IMR-90 (cell line): ENCODE measurements at regions not wholly inside any gene's neighbourhood (a gene's known extent, or its start where the extent isn't known, plus 50 kb on each side); places are given as distances from the start of the nearest gene placed in this dataset.

Experiments
- ATAC-seq: fragments of 200-7000 bp; cut with Tn5 transposase; 2 replicates; pipeline ENCODE4 v1.9.1; 2020; ENCODE audit warnings: low read depth, mild to moderate bottlenecking, moderate library complexity
- BruUV-seq: library from RNA; stranded (reverse); fragments of 400-500 nt; replicated peaks from 2 replicates; lab custom pipeline; 2021; lab: Mats Ljungman, UMichigan
- CTCF ChIA-PET: fragments of 300-600 bp; formaldehyde crosslinking; extraction: SDS; loops from one replicate; lab custom pipeline; 2021; ENCODE audit warnings: antibody characterized with exemption; lab: Yijun Ruan, JAX
- POLR2A ChIA-PET: fragments of 300-600 bp; sonication (Branson Sonifier 250); formaldehyde crosslinking; loops from one replicate; lab custom pipeline; 2022; ENCODE audit warnings: antibody characterized with exemption; ENCODE audit not compliant: unreplicated experiment; lab: Charles Lee
- DNase-seq: peaks from one replicate; pipeline ENCODE4 v3.0.0; 2013
- H2AFZ ChIP-seq: replicated peaks from 2 replicates; pipeline ENCODE3; 2013; ENCODE audit warnings: low read length, mild to moderate bottlenecking; ENCODE audit not compliant: poor library complexity
- H2AK5ac ChIP-seq: 2 replicates; pipeline ENCODE4 v1.6.1; 2013; ENCODE audit warnings: low read depth, low read length, inconsistent platforms
- H2AK9ac ChIP-seq: replicated peaks from 2 replicates; pipeline ENCODE3; 2013; ENCODE audit warnings: mild to moderate bottlenecking, low read depth, low read length, moderate library complexity; ENCODE audit not compliant: poor library complexity
- H2BK120ac ChIP-seq: 2 replicates; pipeline ENCODE4 v1.6.1; 2013; ENCODE audit warnings: low read depth, low read length, inconsistent platforms
- H2BK15ac ChIP-seq: 3 replicates; pipeline ENCODE4 v1.6.1; 2013; ENCODE audit warnings: low read depth, low read length, inconsistent platforms
- H2BK20ac ChIP-seq: 2 replicates; pipeline ENCODE4 v1.6.1; 2013; ENCODE audit warnings: low read depth, mild to moderate bottlenecking, inconsistent platforms, low read length, moderate library complexity
- H2BK5ac ChIP-seq: 2 replicates; pipeline ENCODE4 v1.6.1; 2013; ENCODE audit warnings: mild to moderate bottlenecking, low read depth, low read length, inconsistent platforms; ENCODE audit not compliant: poor library complexity, severe bottlenecking
- H3K14ac ChIP-seq: replicated peaks from 2 replicates; pipeline ENCODE4 v1.6.1; 2013; ENCODE audit warnings: low read depth, low read length, inconsistent platforms
- H3K18ac ChIP-seq: 2 replicates; pipeline ENCODE4 v1.6.1; 2013; ENCODE audit warnings: low read depth, low read length, control low read depth
- H3K23ac ChIP-seq: 2 replicates; pipeline ENCODE4 v1.6.1; 2013; ENCODE audit warnings: low read depth, low read length, inconsistent platforms
- H3K27ac ChIP-seq: 2 replicates; pipeline ENCODE4 v1.5.1; 2013; ENCODE audit warnings: mild to moderate bottlenecking, control low read depth, low read length; ENCODE audit not compliant: insufficient read depth
- H3K27me3 ChIP-seq: 2 replicates; pipeline ENCODE4 v1.6.1; 2013; ENCODE audit warnings: low read length; ENCODE audit not compliant: control insufficient read depth, insufficient read depth
- H3K36me3 ChIP-seq: 2 replicates; pipeline ENCODE4 v1.6.1; 2013; ENCODE audit warnings: low read length, mixed read lengths; ENCODE audit not compliant: control insufficient read depth, insufficient read depth
- H3K4ac ChIP-seq: 2 replicates; pipeline ENCODE4 v1.6.1; 2013; ENCODE audit warnings: low read depth, low read length, inconsistent platforms
- H3K4me1 ChIP-seq: 2 replicates; pipeline ENCODE4 v1.6.1; 2013; ENCODE audit warnings: low read length, mixed read lengths; ENCODE audit not compliant: control insufficient read depth, insufficient read depth
- H3K4me2 ChIP-seq: 2 replicates; pipeline ENCODE4 v1.6.1; 2013; ENCODE audit warnings: low read depth, mild to moderate bottlenecking, control low read depth, low read length, moderate library complexity
- H3K4me3 ChIP-seq: 2 replicates; pipeline ENCODE4 v1.5.1; 2013; ENCODE audit warnings: low read depth, mild to moderate bottlenecking, control low read depth, low read length, moderate library complexity; ENCODE audit not compliant: insufficient read depth
- H3K56ac ChIP-seq: 2 replicates; pipeline ENCODE4 v1.6.1; 2013; ENCODE audit warnings: low read length, inconsistent platforms; ENCODE audit not compliant: insufficient read depth; ENCODE audit errors: extremely low read depth
- H3K79me1 ChIP-seq, 2 experiments: 2 replicates each; pipeline ENCODE4 v1.6.1; 2013; ENCODE audit warnings: low read length in 2 of 2, inconsistent platforms in 1 of 2, low read depth in 1 of 2
- H3K9ac ChIP-seq: 2 replicates; pipeline ENCODE4 v1.6.1; 2013; ENCODE audit warnings: low read depth, low read length, control low read depth
- H3K9me1 ChIP-seq: 2 replicates; pipeline ENCODE4 v1.6.1; 2013; ENCODE audit warnings: low read length, inconsistent platforms; ENCODE audit not compliant: insufficient read depth
- H3K9me3 ChIP-seq: 2 replicates; pipeline ENCODE4 v1.6.1; 2013; ENCODE audit warnings: low read length; ENCODE audit not compliant: control insufficient read depth, insufficient read depth
- H4K20me1 ChIP-seq: 2 replicates; pipeline ENCODE4 v1.6.1; 2013; ENCODE audit warnings: low read length, inconsistent platforms; ENCODE audit not compliant: insufficient read depth
- H4K5ac ChIP-seq: 2 replicates; pipeline ENCODE4 v1.6.1; 2013; ENCODE audit warnings: mild to moderate bottlenecking, low read depth, low read length, control low read depth
- H4K8ac ChIP-seq, 2 experiments: 2 replicates each; pipeline ENCODE4 v1.6.1; 2013; ENCODE audit warnings: low read depth in 2 of 2, low read length in 2 of 2, control low read depth in 1 of 2, inconsistent platforms in 1 of 2
- H4K91ac ChIP-seq: 2 replicates; pipeline ENCODE4 v1.6.1; 2013; ENCODE audit warnings: low read depth, low read length, inconsistent platforms; ENCODE audit not compliant: insufficient read depth
- BHLHE40 ChIP-seq: fragments of 150-350 bp; IDR thresholded peaks from 2 replicates; pipeline ENCODE4 v1.6.1; 2016; ENCODE audit warnings: mild to moderate bottlenecking, low read depth, low read length
- CEBPB ChIP-seq: IDR thresholded peaks from 2 replicates; pipeline ENCODE4 v1.6.1; 2012; ENCODE audit warnings: low read depth, low read length, improper control_type of control experiment
- CHD1 ChIP-seq: IDR thresholded peaks from 2 replicates; pipeline ENCODE4 v1.6.1; 2012; ENCODE audit warnings: low read depth, low read length, improper control_type of control experiment
- CTCF ChIP-seq: conservative IDR thresholded peaks from 2 replicates; pipeline ENCODE4 v1.5.1; 2012; ENCODE audit warnings: mild to moderate bottlenecking, low read depth, low read length, improper control_type of control experiment
- ELK1 ChIP-seq: fragments of 150-350 bp; IDR thresholded peaks from 2 replicates; pipeline ENCODE4 v1.6.1; 2016; ENCODE audit warnings: low read depth, mild to moderate bottlenecking, low read length, moderate library complexity, borderline replicate concordance
- FOS ChIP-seq: fragments of 150-350 bp; IDR thresholded peaks from 2 replicates; pipeline ENCODE4 v1.6.1; 2016; ENCODE audit warnings: low read depth, low read length
- MAFK ChIP-seq: IDR thresholded peaks from 2 replicates; pipeline ENCODE4 v1.6.1; 2012; ENCODE audit warnings: low read depth, low read length, improper control_type of control experiment
- MAZ ChIP-seq: IDR thresholded peaks from 2 replicates; pipeline ENCODE4 v1.6.1; 2012; ENCODE audit warnings: low read depth, mild to moderate bottlenecking, low read length, improper control_type of control experiment, moderate library complexity, borderline replicate concordance
- MXI1 ChIP-seq: IDR thresholded peaks from 2 replicates; pipeline ENCODE4 v1.6.1; 2012; ENCODE audit warnings: low read depth, mild to moderate bottlenecking, low read length, moderate library complexity, borderline replicate concordance
- NFE2L2 ChIP-seq: fragments of 150-350 bp; IDR thresholded peaks from 2 replicates; pipeline ENCODE4 v1.6.1; 2016; ENCODE audit warnings: low read depth, mild to moderate bottlenecking, low read length
- POLR2A ChIP-seq: IDR thresholded peaks from 2 replicates; pipeline ENCODE4 v1.6.1; 2012; ENCODE audit warnings: mild to moderate bottlenecking, low read depth, low read length
- RAD21 ChIP-seq: IDR thresholded peaks from 2 replicates; pipeline ENCODE4 v1.6.1; 2012; ENCODE audit warnings: low read length, improper control_type of control experiment
- RCOR1 ChIP-seq: IDR thresholded peaks from 2 replicates; pipeline ENCODE4 v1.6.1; 2012; ENCODE audit warnings: mild to moderate bottlenecking, low read length, improper control_type of control experiment; ENCODE audit not compliant: insufficient replicate concordance
- RFX5 ChIP-seq: IDR thresholded peaks from 2 replicates; pipeline ENCODE4 v1.8.0; 2012; ENCODE audit warnings: low read depth, mild to moderate bottlenecking, low read length, moderate library complexity
- USF2 ChIP-seq: fragments of 150-350 bp; IDR thresholded peaks from 2 replicates; pipeline ENCODE4 v1.6.1; 2017; ENCODE audit warnings: mild to moderate bottlenecking, antibody characterized with exemption, low read length, low read depth
- WGBS, 2 experiments: methylation state at CpG; one replicate each; pipeline versions ENCODE4 v1.1.5 to v1.1.7; 2013; ENCODE audit warnings: missing lambda C conversion rate in 2 of 2; ENCODE audit not compliant: insufficient read length in 1 of 2; ENCODE audit errors: extremely low coverage in 2 of 2; 5-methylcytosine and 5-hydroxymethylcytosine counted together
- dilution Hi-C: fragments of 300-500 bp; cut with HindIII; formaldehyde crosslinking; loops from one replicate; pipeline ENCODE4 v1.14.3; 2018; ENCODE audit warnings: low sequenced_read_pairs; ENCODE audit not compliant: unreplicated experiment
- in situ Hi-C: fragments of 300-500 bp; cut with MboI; formaldehyde crosslinking; loops from 3 replicates; pipeline ENCODE4 v1.14.3; 2019; ENCODE audit warnings: low sequenced_read_pairs, inconsistent platforms, mixed read lengths
- intact Hi-C: fragments of 100-400 bp; cut with micrococcal nuclease; formaldehyde crosslinking; loops from 2 replicates; pipeline ENCODE4 v1.10.0; 2022

- Histone ChIP-seq H3K14ac (no peak overlapping the region), H2AFZ (no peak overlapping the region), H3K9me3 (no peaks in the 10 kb centered on the region), H4K20me1 (no peaks in the 10 kb centered on the region), H3K36me3 (no peaks in the 10 kb centered on the region), H3K56ac (no peak overlapping the region), H2BK5ac (no peak overlapping the region), H4K5ac (no peak overlapping the region), H2AK9ac (no peak overlapping the region), H3K4me1 (no peaks in the 10 kb centered on the region), H2BK15ac (no peak overlapping the region), H3K23ac (no peak overlapping the region), H3K27ac (no peak overlapping the region), H4K91ac (no peak overlapping the region), H2BK120ac (no peak overlapping the region), H3K9ac (no peak overlapping the region), H3K4me2 (no peak overlapping the region), H4K8ac (no peak overlapping the region), H3K4me3 (no peak overlapping the region), H2BK20ac (no peak overlapping the region), H3K9me1 (no peaks in the 10 kb centered on the region), H3K18ac (no peak overlapping the region), H3K79me1 (no peaks in the 10 kb centered on the region), H3K4ac (no peak overlapping the region), H2AK5ac (no peak overlapping the region), H3K27me3 (no peaks in the 10 kb centered on the region)
- WGBS, 2 experiments, result 17% methylated on average over 1 of the region's 1 CpG; no CpG with 5 or more reads in 1 of the 2 experiments
- no peak for TF ChIP-seq MAZ
- TF ChIP-seq NFE2L2, result no peak
- no peak for TF ChIP-seq USF2
- no peak for TF ChIP-seq RAD21
- no peak for TF ChIP-seq FOS
- TF ChIP-seq MXI1, result no peak
- no peak for TF ChIP-seq CHD1
- TF ChIP-seq CTCF, result no peak
- no peak for TF ChIP-seq RCOR1
- no peak for TF ChIP-seq CEBPB
- no peak for TF ChIP-seq MAFK
- TF ChIP-seq ELK1, result no peak
- no peak for TF ChIP-seq RFX5
- TF ChIP-seq BHLHE40, result no peak
- no peak for TF ChIP-seq POLR2A
- dilution Hi-C loops, result no loop called here
- intact Hi-C loops, result no loop called here
- CTCF ChIA-PET, result no interaction called here
- POLR2A ChIA-PET, result no interaction called here
- BruUV-seq, result no TSS peak
- in situ Hi-C loops, result no loop called here
- ATAC-seq (no peak), DNase-seq (no peak)
Measured at GRCh38 chr2:40859617-40860016, 407.7 kb upstream of the SLC8A1 start.
